HK-2 (cell line): ENCODE measurements at regions not wholly inside any gene's neighbourhood (a gene's known extent, or its start where the extent isn't known, plus 50 kb on each side); places are given as distances from the start of the nearest gene placed in this dataset.
A peak's percentile ranks its signal among the peaks of the same experiment; 100 is the strongest.

ENCODE experiments used
- DNase-seq: peaks from one replicate; pipeline ENCODE4 v3.0.0-alpha.2; 2018; ENCODE audit not compliant: unreplicated experiment

GRCh38 chr4:159444678-159445077 is 341.8 kb downstream of the RAPGEF2 start:
- DNase-seq, result no peak

- DNase-seq, result no peak
Observed at GRCh38 chr4:159445692-159446091, 342.8 kb downstream of the RAPGEF2 start.

GRCh38 chr4:159446266-159446976 is 343.5 kb downstream of the RAPGEF2 start:
- DNase-seq, result peak; percentile 50

- no peak for DNase-seq
Observed at GRCh38 chr4:159447296-159447695, 344.4 kb downstream of the RAPGEF2 start.

GRCh38 chr4:159451006-159451405 is 348.1 kb downstream of the RAPGEF2 start:
- DNase-seq, result no peak

GRCh38 chr4:159455675-159456237 is 352.9 kb downstream of the RAPGEF2 start:
- peak; percentile 22 for DNase-seq

GRCh38 chr4:159460371-159460770 is 357.5 kb downstream of the RAPGEF2 start:
- DNase-seq, result no peak

- DNase-seq, result no peak
Observed at GRCh38 chr4:159463235-159463634, 360.4 kb downstream of the RAPGEF2 start.

GRCh38 chr4:159464302-159464701 is 361.4 kb downstream of the RAPGEF2 start:
- no peak for DNase-seq

- DNase-seq, result no peak
Observed at GRCh38 chr4:159476886-159477285, 374.0 kb downstream of the RAPGEF2 start.

GRCh38 chr4:159480826-159481225 is 377.9 kb downstream of the RAPGEF2 start:
- no peak for DNase-seq

GRCh38 chr4:159481936-159482335 is 379.1 kb downstream of the RAPGEF2 start:
- DNase-seq, result no peak

- no peak for DNase-seq
Observed at GRCh38 chr4:159483110-159483781, 380.4 kb downstream of the RAPGEF2 start.

- DNase-seq, result no peak
Observed at GRCh38 chr4:159483782-159484741, 381.2 kb downstream of the RAPGEF2 start.

- DNase-seq, result no peak
Observed at GRCh38 chr4:159484864-159485263, 382.0 kb downstream of the RAPGEF2 start.

- DNase-seq, result peak; percentile 39
Observed at GRCh38 chr4:159487284-159487747, 384.4 kb downstream of the RAPGEF2 start.

- no peak for DNase-seq
Observed at GRCh38 chr4:159489646-159490045, 386.8 kb downstream of the RAPGEF2 start.

- DNase-seq, result no peak
Observed at GRCh38 chr4:159495515-159496236, 392.8 kb downstream of the RAPGEF2 start.

GRCh38 chr4:159496248-159496647 is 393.4 kb downstream of the RAPGEF2 start:
- no peak for DNase-seq

- DNase-seq, result no peak
Observed at GRCh38 chr4:159497936-159498335, 395.1 kb downstream of the RAPGEF2 start.

GRCh38 chr4:159498446-159499115 is 395.7 kb downstream of the RAPGEF2 start:
- no peak for DNase-seq
